BLaER1 (cell line): ENCODE measurements at regions not wholly inside any gene's neighbourhood (a gene's known extent, or its start where the extent isn't known, plus 50 kb on each side); places are given as distances from the start of the nearest gene placed in this dataset.

Experiments
- H3K27ac ChIP-seq: shearing (Covaris generic); formaldehyde crosslinking; 2 replicates; pipeline ENCODE4 v1.8.1; 2022
- H3K27me3 ChIP-seq: shearing (Covaris generic); formaldehyde crosslinking; 2 replicates; pipeline ENCODE4 v1.8.1; 2022
- H3K36me3 ChIP-seq: shearing (Covaris generic); formaldehyde crosslinking; 2 replicates; pipeline ENCODE4 v1.8.1; 2022
- H3K4me1 ChIP-seq: shearing (Covaris generic); formaldehyde crosslinking; 2 replicates; pipeline ENCODE4 v1.8.1; 2022
- H3K4me2 ChIP-seq: shearing (Covaris generic); formaldehyde crosslinking; 2 replicates; pipeline ENCODE4 v1.8.1; 2022
- H3K4me3 ChIP-seq: shearing (Covaris generic); formaldehyde crosslinking; 2 replicates; pipeline ENCODE4 v1.8.1; 2022
- H3K9ac ChIP-seq: shearing (Covaris generic); formaldehyde crosslinking; 2 replicates; pipeline ENCODE4 v1.8.1; 2022
- H3K9me3 ChIP-seq: shearing (Covaris generic); formaldehyde crosslinking; 2 replicates; pipeline ENCODE4 v1.8.1; 2022
- H4K20me1 ChIP-seq: shearing (Covaris generic); formaldehyde crosslinking; 2 replicates; pipeline ENCODE4 v1.8.1; 2022
- Cebpa-rat ChIP-seq: shearing (Covaris generic); IDR thresholded peaks from 2 replicates; pipeline ENCODE4 v1.8.1; 2022

DNA sequence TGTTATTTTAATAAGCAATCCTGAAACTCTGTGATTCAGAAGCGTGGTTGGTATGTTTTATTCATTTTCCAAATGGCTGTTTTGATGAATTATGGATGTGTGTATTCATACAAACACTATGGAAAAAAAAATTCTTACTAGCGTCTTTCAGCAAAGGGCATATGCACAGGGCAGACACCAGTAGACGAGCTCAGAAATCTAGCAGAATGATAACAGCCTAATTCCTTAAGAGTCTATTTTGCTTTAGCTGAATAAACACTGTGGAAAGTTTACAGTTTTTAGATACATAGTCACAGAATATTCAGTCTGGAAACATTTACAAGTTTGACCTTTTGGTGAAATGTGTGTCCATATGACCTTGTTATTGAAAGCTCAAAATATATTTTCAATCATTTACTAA lies 418.8 kb upstream of the LUZP2 start:
- Histone ChIP-seq H3K36me3 (no peaks in the 10 kb centered on the region), H3K27ac (no peak overlapping the region), H4K20me1 (no peaks in the 10 kb centered on the region), H3K27me3 (no peaks in the 10 kb centered on the region), H3K9me3 (no peaks in the 10 kb centered on the region), H3K4me2 (no peak overlapping the region), H3K4me1 (0 out of 2 replicates have a peak, but pooled peaks cover 3% of the 10 kb centered on the region), H3K4me3 (no peak overlapping the region), H3K9ac (no peak overlapping the region)
- TF ChIP-seq Cebpa-rat, result no peak

DNA sequence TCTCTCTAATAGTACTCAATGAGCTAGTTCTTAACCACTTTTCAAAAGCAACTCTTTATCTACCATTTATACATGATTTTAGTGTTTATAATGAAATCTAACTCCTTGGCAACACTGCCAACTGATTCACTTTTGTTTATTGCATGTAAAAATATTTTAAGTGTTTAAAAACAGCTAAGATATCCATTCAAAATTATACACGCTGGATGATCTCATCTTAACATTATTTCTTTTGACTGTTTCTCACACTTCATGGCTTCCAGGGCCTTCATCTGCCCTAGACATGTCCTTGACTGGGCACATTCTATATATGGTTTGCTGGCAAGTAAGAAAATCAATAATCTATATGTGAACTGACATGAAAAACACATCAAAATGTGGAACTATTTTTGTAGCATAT lies 414.6 kb upstream of the LUZP2 start:
- TF ChIP-seq Cebpa-rat, result no peak
- Histone ChIP-seq H3K9me3 (no peaks in the 10 kb centered on the region), H4K20me1 (no peaks in the 10 kb centered on the region), H3K9ac (no peak overlapping the region), H3K27me3 (no peaks in the 10 kb centered on the region), H3K4me3 (no peak overlapping the region), H3K4me2 (no peak overlapping the region), H3K27ac (no peak overlapping the region), H3K36me3 (no peaks in the 10 kb centered on the region), H3K4me1 (0 out of 2 replicates have a peak, but pooled peaks cover 3% of the 10 kb centered on the region)

DNA sequence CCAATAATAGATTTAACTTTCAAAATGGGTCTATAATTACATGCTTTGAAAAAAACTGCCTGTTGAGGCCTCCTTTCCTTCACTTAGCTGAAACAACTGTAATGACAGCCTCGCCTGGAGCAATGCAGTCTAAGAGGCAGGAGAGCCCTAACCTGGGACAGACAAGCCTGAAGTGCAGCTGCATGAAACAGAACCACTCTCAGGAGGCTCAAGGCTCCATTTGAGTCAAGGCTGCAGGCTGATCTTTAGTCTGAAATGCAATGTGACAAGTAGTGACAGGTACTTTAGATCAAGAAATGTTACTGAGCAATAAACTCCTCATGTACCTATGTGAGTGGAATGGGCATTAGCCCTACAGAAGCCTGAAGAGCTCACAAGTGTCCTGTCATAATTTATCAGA lies 414.0 kb upstream of the LUZP2 start:
- H4K20me1 ChIP-seq, result no peaks in the 10 kb centered on the region
- H3K9me3 ChIP-seq, result no peaks in the 10 kb centered on the region
- H3K27me3 ChIP-seq, result no peaks in the 10 kb centered on the region
- H3K4me3 ChIP-seq, result no peak overlapping the region
- no peak overlapping the region for H3K27ac ChIP-seq
- TF ChIP-seq Cebpa-rat, result no peak
- H3K36me3 ChIP-seq, result no peaks in the 10 kb centered on the region
- 0 out of 2 replicates have a peak, but pooled peaks cover 3% of the 10 kb centered on the region for H3K4me1 ChIP-seq
- H3K9ac ChIP-seq, result no peak overlapping the region
- H3K4me2 ChIP-seq, result no peak overlapping the region

DNA sequence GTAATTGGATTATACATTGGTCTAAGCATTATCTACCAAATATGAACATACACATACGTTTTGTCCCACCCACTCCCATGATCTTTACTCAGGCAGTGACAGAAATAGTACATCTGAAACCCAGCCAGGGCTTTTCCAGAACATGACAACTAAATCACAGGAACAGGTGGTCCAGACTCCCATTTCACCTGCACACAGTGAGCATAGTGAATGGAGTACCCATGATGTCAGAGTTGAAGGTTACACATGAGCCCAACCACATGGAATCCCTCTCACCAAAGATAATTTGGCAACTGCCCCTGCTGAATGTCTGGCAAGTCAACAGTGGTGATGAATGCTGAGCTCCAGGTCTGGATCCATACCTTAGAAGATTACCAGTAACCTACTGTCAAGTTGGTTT lies 411.9 kb upstream of the LUZP2 start:
- 0 out of 2 replicates have a peak, but pooled peaks cover 3% of the 10 kb centered on the region for H3K4me1 ChIP-seq
- H3K9ac ChIP-seq, result no peak overlapping the region
- no peaks in the 10 kb centered on the region for H3K36me3 ChIP-seq
- H3K9me3 ChIP-seq, result no peaks in the 10 kb centered on the region
- no peak overlapping the region for H3K27ac ChIP-seq
- no peaks in the 10 kb centered on the region for H4K20me1 ChIP-seq
- H3K27me3 ChIP-seq, result no peaks in the 10 kb centered on the region
- TF ChIP-seq Cebpa-rat, result no peak
- no peak overlapping the region for H3K4me3 ChIP-seq
- no peak overlapping the region for H3K4me2 ChIP-seq

DNA sequence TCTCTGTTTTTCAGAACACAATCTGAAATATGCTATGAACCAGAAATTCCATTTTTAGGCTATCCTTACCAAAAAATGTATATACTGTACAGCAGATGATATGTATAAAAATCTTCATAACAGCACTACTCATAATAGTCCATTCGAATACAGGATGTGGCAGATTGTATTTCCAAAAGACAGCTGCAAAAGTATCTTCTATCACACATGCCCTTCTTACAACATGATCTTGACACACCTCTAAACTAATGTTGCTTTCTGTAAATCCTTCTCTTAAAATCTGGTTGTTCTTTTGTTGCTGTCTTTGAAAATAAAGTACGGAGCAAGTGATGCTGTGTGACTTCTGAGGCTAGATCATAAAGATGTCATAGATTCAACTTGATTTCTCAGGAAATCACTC lies 409.9 kb upstream of the LUZP2 start:
- Histone ChIP-seq H3K36me3 (no peaks in the 10 kb centered on the region), H3K4me2 (no peak overlapping the region), H3K4me1 (no peaks in the 10 kb centered on the region), H3K9me3 (no peaks in the 10 kb centered on the region), H3K4me3 (no peak overlapping the region), H3K27me3 (no peaks in the 10 kb centered on the region), H3K27ac (no peak overlapping the region), H3K9ac (no peak overlapping the region), H4K20me1 (no peaks in the 10 kb centered on the region)
- no peak for TF ChIP-seq Cebpa-rat

DNA sequence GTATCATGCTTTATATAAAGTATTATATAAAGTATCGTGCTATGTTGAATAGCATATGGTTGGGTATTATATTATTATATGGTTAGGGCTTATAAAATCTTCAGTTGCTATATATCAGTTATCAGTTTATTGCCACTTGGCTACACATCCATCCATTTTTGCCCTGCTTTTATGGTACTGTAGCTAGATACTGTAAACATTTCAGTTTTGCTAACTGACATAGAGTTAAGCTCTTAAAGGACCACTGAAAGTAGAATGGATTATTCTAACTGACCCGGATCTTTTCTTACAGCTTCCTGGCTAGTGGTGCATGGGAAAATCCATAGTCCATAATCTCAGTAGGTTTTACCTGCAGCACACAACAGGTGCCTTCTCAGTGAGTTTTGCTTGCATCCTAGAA lies 405.3 kb upstream of the LUZP2 start:
- H3K4me3 ChIP-seq, result no peak overlapping the region
- no peak overlapping the region for H3K27ac ChIP-seq
- H3K9me3 ChIP-seq, result no peaks in the 10 kb centered on the region
- H3K27me3 ChIP-seq, result no peaks in the 10 kb centered on the region
- no peak overlapping the region for H3K4me2 ChIP-seq
- no peaks in the 10 kb centered on the region for H3K36me3 ChIP-seq
- H4K20me1 ChIP-seq, result no peaks in the 10 kb centered on the region
- TF ChIP-seq Cebpa-rat, result no peak
- H3K9ac ChIP-seq, result no peak overlapping the region
- no peaks in the 10 kb centered on the region for H3K4me1 ChIP-seq

DNA sequence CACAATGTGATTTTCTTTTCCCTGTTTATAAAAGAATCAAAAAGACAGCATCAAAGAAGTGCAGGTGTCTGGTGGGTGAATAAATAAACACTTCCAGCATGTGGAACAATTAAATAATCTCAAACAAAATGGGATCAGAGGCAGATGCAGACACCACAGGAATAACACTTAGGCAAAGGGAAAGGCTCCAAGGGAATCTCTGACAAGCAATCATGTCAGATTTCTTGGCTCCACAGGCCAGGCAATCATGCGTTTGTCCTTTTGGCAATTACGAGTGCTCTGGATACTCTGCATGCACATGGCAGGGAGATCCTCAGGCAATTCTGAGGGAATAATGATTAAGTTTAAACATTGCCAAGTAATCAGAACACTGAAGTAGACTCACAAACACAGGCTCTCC lies 403.5 kb upstream of the LUZP2 start:
- Histone ChIP-seq H3K27me3 (no peaks in the 10 kb centered on the region), H3K27ac (no peak overlapping the region), H3K9ac (no peak overlapping the region), H4K20me1 (no peaks in the 10 kb centered on the region), H3K36me3 (no peaks in the 10 kb centered on the region), H3K4me3 (no peak overlapping the region), H3K9me3 (no peaks in the 10 kb centered on the region), H3K4me2 (no peak overlapping the region), H3K4me1 (no peaks in the 10 kb centered on the region)
- no peak for TF ChIP-seq Cebpa-rat

DNA sequence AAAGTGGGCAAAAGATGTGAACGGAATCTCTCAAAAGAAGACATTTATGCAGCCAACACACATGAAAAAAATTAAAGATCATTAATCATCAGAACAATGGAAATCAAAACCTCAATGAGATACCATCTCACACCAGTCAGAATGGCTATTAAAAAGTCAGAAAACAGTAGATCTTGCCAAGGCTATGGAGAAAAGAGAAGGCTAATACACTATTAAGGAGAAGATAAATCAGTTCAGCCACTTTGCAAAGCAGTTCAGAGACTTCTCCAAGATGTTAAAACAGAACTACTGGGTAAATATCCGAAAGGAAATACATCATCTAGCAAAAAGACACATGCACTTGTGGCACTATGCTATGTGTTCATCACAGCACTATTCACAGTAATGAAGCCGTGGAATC lies 388.2 kb upstream of the LUZP2 start:
- peaks cover 8% of the 10 kb centered on the region for H3K9me3 ChIP-seq
- no peak overlapping the region for H3K4me3 ChIP-seq
- no peak overlapping the region for H3K27ac ChIP-seq
- no peaks in the 10 kb centered on the region for H3K36me3 ChIP-seq
- H3K4me1 ChIP-seq, result no peaks in the 10 kb centered on the region
- H3K9ac ChIP-seq, result no peak overlapping the region
- no peak overlapping the region for H3K4me2 ChIP-seq
- no peak for TF ChIP-seq Cebpa-rat
- no peaks in the 10 kb centered on the region for H3K27me3 ChIP-seq
- H4K20me1 ChIP-seq, result no peaks in the 10 kb centered on the region

DNA sequence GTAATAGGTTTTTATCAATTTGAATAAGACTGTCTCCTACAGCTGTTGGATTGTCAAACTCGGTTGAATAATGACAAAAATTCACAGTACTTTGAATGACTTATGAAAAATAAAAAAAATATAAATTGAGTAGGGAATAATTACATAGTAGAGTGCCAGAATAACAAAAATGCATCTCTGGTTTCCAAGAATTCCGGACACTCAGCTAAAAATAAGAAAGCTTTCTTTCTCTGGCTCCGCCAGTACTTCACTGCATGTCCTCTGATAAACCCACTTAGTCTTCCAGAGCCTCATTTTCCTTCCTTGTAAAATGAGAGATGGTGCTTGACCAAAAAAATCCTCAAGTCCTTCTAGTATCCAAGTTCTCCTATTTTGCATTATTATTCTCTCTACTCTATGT lies 374.6 kb upstream of the LUZP2 start:
- Histone ChIP-seq H3K4me3 (no peak overlapping the region), H3K27ac (no peak overlapping the region), H3K9me3 (no peaks in the 10 kb centered on the region), H3K4me2 (no peak overlapping the region), H3K36me3 (no peaks in the 10 kb centered on the region), H4K20me1 (no peaks in the 10 kb centered on the region), H3K27me3 (no peaks in the 10 kb centered on the region), H3K4me1 (no peaks in the 10 kb centered on the region), H3K9ac (no peak overlapping the region)
- no peak for TF ChIP-seq Cebpa-rat

DNA sequence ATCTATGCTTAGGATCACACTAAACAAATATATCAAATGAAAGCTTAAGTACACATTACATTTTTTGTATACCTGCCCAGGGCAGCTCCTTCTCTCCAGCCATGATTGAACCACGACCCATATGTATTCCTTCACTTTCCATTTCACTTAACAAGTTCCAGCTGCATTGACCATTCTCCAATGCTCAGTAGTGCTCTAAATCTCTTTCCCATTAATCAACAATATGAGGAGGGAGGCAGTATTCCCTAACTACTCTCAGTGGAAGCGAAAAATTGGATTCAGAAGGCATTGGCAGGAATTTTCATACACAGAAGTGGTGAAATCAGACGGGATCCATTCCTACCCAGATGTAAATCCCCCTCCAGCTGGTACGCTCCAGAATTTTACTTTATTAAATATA lies 372.0 kb upstream of the LUZP2 start:
- Histone ChIP-seq H3K27me3 (no peaks in the 10 kb centered on the region), H3K4me1 (no peaks in the 10 kb centered on the region), H3K27ac (no peak overlapping the region), H3K4me3 (no peak overlapping the region), H3K4me2 (no peak overlapping the region), H3K36me3 (no peaks in the 10 kb centered on the region), H4K20me1 (no peaks in the 10 kb centered on the region), H3K9ac (no peak overlapping the region), H3K9me3 (no peaks in the 10 kb centered on the region)
- no peak for TF ChIP-seq Cebpa-rat

DNA sequence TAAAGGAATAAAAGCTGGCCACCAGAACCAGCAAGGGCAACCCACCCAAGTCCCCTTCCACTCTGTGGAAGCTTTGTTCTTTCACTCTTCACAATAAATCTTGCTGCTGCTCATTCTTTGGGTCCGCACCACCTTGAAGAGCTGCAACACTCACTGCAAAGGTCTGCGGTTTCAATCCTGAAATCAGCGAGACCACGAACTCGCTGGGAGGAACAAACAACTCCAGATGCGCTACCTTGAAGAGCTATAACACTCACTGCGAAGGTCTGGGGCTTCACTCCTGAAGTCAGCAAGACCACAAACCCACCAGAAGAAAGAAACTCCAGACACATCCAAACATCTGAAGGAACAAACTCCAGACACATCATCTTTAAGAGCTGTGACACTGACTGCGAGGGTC lies 365.2 kb upstream of the LUZP2 start:
- Histone ChIP-seq H3K36me3 (no peaks in the 10 kb centered on the region), H3K4me2 (no peak overlapping the region), H3K27ac (no peak overlapping the region), H3K27me3 (no peaks in the 10 kb centered on the region), H3K9ac (no peak overlapping the region), H3K9me3 (no peaks in the 10 kb centered on the region), H3K4me1 (no peaks in the 10 kb centered on the region), H4K20me1 (no peaks in the 10 kb centered on the region), H3K4me3 (no peak overlapping the region)
- no peak for TF ChIP-seq Cebpa-rat
